ENCODE measurements at regions not wholly inside any gene's neighbourhood (a gene's known extent, or its start where the extent isn't known, plus 50 kb on each side); places are given as distances from the start of the nearest gene placed in this dataset.

GRCh38 chr2:46831051-46831868, 84.3 kb downstream of the MCFD2 start:
- Mint-ChIP-seq H3K36me3 (peaks cover 0 to 5% (median 0%) of the 10 kb centered on the region in 5 donors), H3K27ac (no peak overlapping the region), H3K9me3 (peaks cover 0 to 28% (median 9%) of the 10 kb centered on the region in 11 donors), H3K4me3 (no peak overlapping the region), H3K4me1 (no peaks in the 10 kb centered on the region), H3K27me3 (peaks cover 5 to 23% (median 14%) of the 10 kb centered on the region in 5 donors)
- H3K4me3 ChIP-seq (ENCODE audit: low read length) = no peak overlapping the region
- ATAC-seq = no peak
- H3K9me3 ChIP-seq (ENCODE audit: control insufficient read depth in 2 of 3, low read length in 3 of 3) = no peaks in the 10 kb centered on the region
- H3K36me3 ChIP-seq (ENCODE audit: control insufficient read depth in 2 of 3, insufficient read depth in 3 of 3, low read length in 3 of 3) = no peaks in the 10 kb centered on the region
- ChIA-PET CTCF (interaction anchor here (0.6 kb wide), 2 partner anchors 98 to 769 kb away, joined by 3 to 6 read pairs; no protein-coding TSS in a partner anchor), POLR2A (no interaction called here)
- DNase-seq = no peak
- no peaks in the 10 kb centered on the region for H3K4me1 ChIP-seq (ENCODE audit: control insufficient read depth in 2 of 2, insufficient read depth in 2 of 2, low read length in 2 of 2)
- no peaks in the 10 kb centered on the region for H3K27me3 ChIP-seq (ENCODE audit: control insufficient read depth in 2 of 2, insufficient read depth in 2 of 2, low read length in 2 of 2)
- H3K27ac ChIP-seq (ENCODE audit: low read depth, low read length) = no peak overlapping the region
- intact Hi-C loops (cut with micrococcal nuclease) = no loop called here

GRCh38 chr2:46829231-46829995, 86.2 kb downstream of the MCFD2 start:
- Mint-ChIP-seq H3K4me1 (no peaks in the 10 kb centered on the region), H3K9me3 (peaks cover 0 to 28% (median 9%) of the 10 kb centered on the region in 11 donors), H3K27me3 (peaks cover 5 to 23% (median 15%) of the 10 kb centered on the region in 5 donors)

DNA sequence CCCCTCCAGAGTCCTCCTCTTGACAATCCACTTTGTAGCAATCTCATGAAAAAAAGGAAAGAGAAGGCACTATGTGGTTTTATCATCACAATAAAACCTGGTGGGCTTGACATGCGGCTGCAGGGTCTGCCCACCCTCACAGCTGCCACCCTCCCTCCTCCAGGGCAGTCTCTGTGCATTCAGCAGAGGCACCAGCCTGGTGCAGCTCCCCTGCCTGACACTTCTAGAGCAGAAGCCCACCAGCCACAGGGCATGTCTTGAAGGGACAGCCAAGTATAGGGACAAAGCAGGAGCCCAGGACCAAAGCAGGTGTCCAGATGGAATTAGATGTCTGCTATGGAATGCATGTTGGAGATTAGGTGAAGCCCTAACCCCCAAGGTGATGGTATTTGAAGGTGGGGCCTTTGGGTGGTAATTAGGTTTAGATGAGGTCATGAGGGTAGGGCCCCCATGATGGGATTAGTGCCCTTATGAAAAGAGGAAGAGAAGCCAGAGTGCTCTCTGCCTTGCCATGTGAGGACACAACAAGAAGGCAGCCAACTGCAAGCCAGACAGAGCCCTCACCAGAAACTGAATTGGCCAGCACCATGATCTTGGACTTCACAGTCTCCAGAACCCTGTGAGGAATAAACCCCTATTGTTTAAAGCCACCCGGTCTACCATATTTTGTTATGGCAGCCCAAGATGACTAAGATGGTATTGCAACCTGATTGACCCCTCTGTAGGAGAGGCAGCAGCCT, 86.9 kb downstream of the MCFD2 start:
- no peak overlapping the region for H3K4me3 Mint-ChIP-seq
- H3K27ac Mint-ChIP-seq = no peak overlapping the region
- ATAC-seq (no peak), DNase-seq (no peak)
- no peaks in the 10 kb centered on the region for H3K36me3 ChIP-seq (ENCODE audit: control insufficient read depth in 2 of 3, insufficient read depth in 3 of 3, low read length in 3 of 3)
- H3K4me1 ChIP-seq (ENCODE audit: control insufficient read depth in 2 of 2, insufficient read depth in 2 of 2, low read length in 2 of 2) = no peaks in the 10 kb centered on the region
- H3K9me3 ChIP-seq (ENCODE audit: control insufficient read depth in 2 of 3, low read length in 3 of 3) = no peaks in the 10 kb centered on the region
- peaks cover 0 to 24% (median 9%) of the 10 kb centered on the region in 11 donors for H3K9me3 Mint-ChIP-seq
- H3K36me3 Mint-ChIP-seq = peaks cover 0 to 5% (median 0%) of the 10 kb centered on the region in 5 donors
- H3K27me3 Mint-ChIP-seq = peaks cover 3 to 23% (median 15%) of the 10 kb centered on the region in 5 donors
- no peak overlapping the region for H3K4me3 ChIP-seq (ENCODE audit: low read length)
- no peak overlapping the region for H3K27ac ChIP-seq (ENCODE audit: low read depth, low read length)
- H3K27me3 ChIP-seq (ENCODE audit: control insufficient read depth in 2 of 2, insufficient read depth in 2 of 2, low read length in 2 of 2) = no peaks in the 10 kb centered on the region
- ChIA-PET CTCF (no interaction called here), POLR2A (no interaction called here)
- intact Hi-C loops (cut with micrococcal nuclease) = no loop called here
- H3K4me1 Mint-ChIP-seq = no peaks in the 10 kb centered on the region

More at GRCh38 chr2:46829231-46829995, 86.2 kb downstream of the MCFD2 start:
- Histone ChIP-seq H3K4me1 (ENCODE audit: control insufficient read depth in 2 of 2, insufficient read depth in 2 of 2, low read length in 2 of 2) (no peaks in the 10 kb centered on the region), H3K4me3 (ENCODE audit: low read length) (no peak overlapping the region), H3K9me3 (ENCODE audit: control insufficient read depth in 2 of 3, low read length in 3 of 3) (no peaks in the 10 kb centered on the region), H3K27ac (ENCODE audit: low read depth, low read length) (no peak overlapping the region), H3K36me3 (ENCODE audit: control insufficient read depth in 2 of 3, insufficient read depth in 3 of 3, low read length in 3 of 3) (no peaks in the 10 kb centered on the region), H3K27me3 (ENCODE audit: control insufficient read depth in 2 of 2, insufficient read depth in 2 of 2, low read length in 2 of 2) (no peaks in the 10 kb centered on the region)
- peaks cover 0 to 5% (median 0%) of the 10 kb centered on the region in 5 donors for H3K36me3 Mint-ChIP-seq
- DNase-seq (no peak), ATAC-seq (no peak)
- CTCF ChIA-PET = no interaction called here
- POLR2A ChIA-PET = no interaction called here
- H3K4me3 Mint-ChIP-seq = no peak overlapping the region
- H3K27ac Mint-ChIP-seq = no peak overlapping the region
- intact Hi-C loops (cut with micrococcal nuclease) = no loop called here

- POLR2A ChIA-PET = no interaction called here
- ATAC-seq = peak; percentile 18
- Histone ChIP-seq H3K9me3 (ENCODE audit: control insufficient read depth in 2 of 3, low read length in 3 of 3) (no peaks in the 10 kb centered on the region), H3K27me3 (ENCODE audit: control insufficient read depth in 2 of 2, insufficient read depth in 2 of 2, low read length in 2 of 2) (peaks cover 0 to 4% of the 10 kb centered on the region in 2 donors), H3K4me3 (ENCODE audit: low read length) (no peak overlapping the region), H3K36me3 (ENCODE audit: control insufficient read depth in 2 of 3, insufficient read depth in 3 of 3, low read length in 3 of 3) (no peaks in the 10 kb centered on the region), H3K4me1 (ENCODE audit: control insufficient read depth in 2 of 2, insufficient read depth in 2 of 2, low read length in 2 of 2) (no peaks in the 10 kb centered on the region), H3K27ac (ENCODE audit: low read depth, low read length) (no peak overlapping the region)
- Mint-ChIP-seq H3K4me3 (no peak overlapping the region), H3K36me3 (peaks cover 0 to 5% (median 0%) of the 10 kb centered on the region in 5 donors), H3K9me3 (peaks cover 0 to 19% (median 8%) of the 10 kb centered on the region in 11 donors), H3K4me1 (no peaks in the 10 kb centered on the region), H3K27ac (no peak overlapping the region), H3K27me3 (peaks cover 3 to 23% (median 15%) of the 10 kb centered on the region in 5 donors)
- intact Hi-C loops (cut with micrococcal nuclease) = no loop called here
- DNase-seq = no peak
- CTCF ChIA-PET = no interaction called here
These were observed 87.5 kb downstream of the MCFD2 start for GRCh38 chr2:46828135-46828438.

DNA sequence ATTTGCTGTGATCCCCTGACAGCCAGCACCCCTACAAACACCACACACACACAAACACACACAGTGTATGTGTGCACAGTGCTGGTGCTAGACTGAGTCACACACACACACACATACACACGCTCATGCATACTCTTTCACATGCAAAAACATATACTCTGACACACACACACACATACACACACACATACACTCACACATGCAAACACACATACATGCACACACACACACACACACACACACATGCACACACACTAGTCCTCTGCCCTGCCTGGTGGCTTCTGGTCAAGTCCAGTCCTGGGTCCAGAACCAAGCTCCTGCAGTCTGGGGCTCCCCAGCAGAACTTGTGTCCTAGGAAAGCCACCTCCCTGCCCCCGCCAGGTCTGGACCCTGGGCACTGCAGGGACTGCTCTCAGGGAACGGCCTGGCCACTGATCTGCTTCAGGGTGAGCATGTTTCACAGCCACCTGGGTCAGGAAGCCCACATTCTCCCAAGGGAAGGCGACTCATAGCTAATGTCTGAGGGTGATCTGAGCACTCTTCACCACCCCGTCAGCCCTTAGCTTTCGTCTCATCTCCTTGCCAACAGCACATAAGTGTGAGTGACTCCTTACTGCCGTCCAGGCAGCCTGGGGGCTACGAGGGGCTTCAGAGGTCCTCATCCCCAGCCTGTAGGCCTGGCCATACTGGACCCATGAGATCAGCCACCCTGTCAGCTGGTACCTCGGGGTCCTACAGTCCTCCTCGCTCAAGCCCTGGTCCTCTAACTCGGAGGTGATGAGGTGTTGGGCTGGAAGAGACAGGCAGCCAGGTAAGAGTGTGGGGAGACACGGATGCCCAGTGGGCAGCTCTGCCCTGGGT, 88.1 kb downstream of the MCFD2 start:
- peaks cover 7 to 23% (median 15%) of the 10 kb centered on the region in 5 donors for H3K27me3 Mint-ChIP-seq

More for the DNA sequence above, 88.1 kb downstream of the MCFD2 start:
- H3K27ac Mint-ChIP-seq = no peak overlapping the region
- ChIA-PET POLR2A (no interaction called here), CTCF (no interaction called here)
- peaks cover 0 to 15% (median 6%) of the 10 kb centered on the region in 11 donors for H3K9me3 Mint-ChIP-seq
- Histone ChIP-seq H3K4me3 (ENCODE audit: low read length) (no peak overlapping the region), H3K27ac (ENCODE audit: low read depth, low read length) (no peak overlapping the region), H3K9me3 (ENCODE audit: control insufficient read depth in 2 of 3, low read length in 3 of 3) (no peaks in the 10 kb centered on the region), H3K27me3 (ENCODE audit: control insufficient read depth in 2 of 2, insufficient read depth in 2 of 2, low read length in 2 of 2) (peaks cover 0 to 4% of the 10 kb centered on the region in 2 donors), H3K36me3 (ENCODE audit: control insufficient read depth in 2 of 3, insufficient read depth in 3 of 3, low read length in 3 of 3) (no peaks in the 10 kb centered on the region), H3K4me1 (ENCODE audit: control insufficient read depth in 2 of 2, insufficient read depth in 2 of 2, low read length in 2 of 2) (no peaks in the 10 kb centered on the region)
- no peak for ATAC-seq
- H3K36me3 Mint-ChIP-seq = peaks cover 0 to 5% (median 0%) of the 10 kb centered on the region in 5 donors
- H3K4me1 Mint-ChIP-seq = no peaks in the 10 kb centered on the region
- intact Hi-C loops (cut with micrococcal nuclease) = no loop called here
- H3K4me3 Mint-ChIP-seq = no peak overlapping the region
- DNase-seq = no peak

Measured in naive thymus-derived CD4-positive, alpha-beta T cell (primary cell).